SK-N-SH (cell line): ENCODE measurements at regions not wholly inside any gene's neighbourhood (a gene's known extent, or its start where the extent isn't known, plus 50 kb on each side); places are given as distances from the start of the nearest gene placed in this dataset.

Source experiments
- CTCF ChIP-seq: fragments of 200-600 bp; sonication (generic); IDR thresholded peaks from 2 replicates; pipeline ENCODE4 v1.6.1; 2017; ENCODE audit warnings: antibody characterized with exemption, mild to moderate bottlenecking, moderate library complexity
- EZH2phosphoT487 ChIP-seq: fragments of 200-600 bp; sonication (generic); IDR thresholded peaks from 2 replicates; pipeline ENCODE4 v1.6.1; 2017; ENCODE audit warnings: low read depth, mixed run types, mild to moderate bottlenecking, antibody characterized with exemption, moderate library complexity, borderline replicate concordance
- POLR2AphosphoS5 ChIP-seq: IDR thresholded peaks from 2 replicates; pipeline ENCODE4 v1.6.1; 2012; ENCODE audit warnings: low read depth, low read length
- RAD21 ChIP-seq: IDR thresholded peaks from 2 replicates; pipeline ENCODE4 v1.6.1; 2012; ENCODE audit warnings: mild to moderate bottlenecking, low read length
- RCOR1 ChIP-seq: fragments of 150-350 bp; IDR thresholded peaks from 2 replicates; pipeline ENCODE4 v1.6.1; 2017; ENCODE audit warnings: antibody characterized with exemption, low read length
- REST ChIP-seq: IDR thresholded peaks from 2 replicates; pipeline ENCODE4 v1.6.1; 2012; ENCODE audit warnings: mild to moderate bottlenecking, low read depth, low read length, moderate library complexity
- RFX5 ChIP-seq: IDR thresholded peaks from 2 replicates; pipeline ENCODE4 v1.6.1; 2012; ENCODE audit warnings: mild to moderate bottlenecking, improper control_type of control experiment, low read length
- TEAD4 ChIP-seq: IDR thresholded peaks from 2 replicates; pipeline ENCODE4 v1.4.0; 2012; ENCODE audit warnings: mild to moderate bottlenecking, borderline replicate concordance; ENCODE audit not compliant: insufficient read depth
- USF2 ChIP-seq: fragments of 150-350 bp; IDR thresholded peaks from 2 replicates; pipeline ENCODE4 v1.6.1; 2017; ENCODE audit warnings: antibody characterized with exemption, low read length, low read depth, borderline replicate concordance
- TF ChIP-seq, protein P1 (sequence below): IDR thresholded peaks from 2 replicates; pipeline ENCODE4 v1.4.0; 2012; ENCODE audit warnings: low read depth, borderline replicate concordance

DNA sequence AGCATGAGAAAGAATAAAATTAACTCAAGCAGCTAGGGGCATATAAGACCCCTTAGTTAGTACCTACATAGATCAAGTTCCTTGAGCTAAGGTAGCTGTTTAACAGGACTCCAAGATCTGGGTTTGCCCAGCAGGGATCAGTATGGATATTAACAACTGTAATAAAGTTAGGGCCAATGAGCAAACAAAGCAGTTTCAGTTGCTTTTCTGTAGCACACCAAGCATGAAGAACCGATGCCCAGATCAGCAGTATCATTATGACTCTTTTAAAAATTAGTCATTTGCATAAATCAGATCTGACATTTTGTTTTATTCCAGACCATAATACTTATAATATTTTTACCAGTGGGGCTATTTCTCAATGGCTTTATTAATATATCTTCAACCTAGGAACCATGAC is 80.9 kb downstream of the C4orf33 start:
- TF ChIP-seq EZH2phosphoT487 (no peak), RCOR1 (no peak), CTCF (no peak), POLR2AphosphoS5 (no peak), RFX5 (no peak), RAD21 (no peak), REST (no peak), TEAD4 (no peak), USF2 (no peak)
- TF ChIP-seq, protein P1, sequence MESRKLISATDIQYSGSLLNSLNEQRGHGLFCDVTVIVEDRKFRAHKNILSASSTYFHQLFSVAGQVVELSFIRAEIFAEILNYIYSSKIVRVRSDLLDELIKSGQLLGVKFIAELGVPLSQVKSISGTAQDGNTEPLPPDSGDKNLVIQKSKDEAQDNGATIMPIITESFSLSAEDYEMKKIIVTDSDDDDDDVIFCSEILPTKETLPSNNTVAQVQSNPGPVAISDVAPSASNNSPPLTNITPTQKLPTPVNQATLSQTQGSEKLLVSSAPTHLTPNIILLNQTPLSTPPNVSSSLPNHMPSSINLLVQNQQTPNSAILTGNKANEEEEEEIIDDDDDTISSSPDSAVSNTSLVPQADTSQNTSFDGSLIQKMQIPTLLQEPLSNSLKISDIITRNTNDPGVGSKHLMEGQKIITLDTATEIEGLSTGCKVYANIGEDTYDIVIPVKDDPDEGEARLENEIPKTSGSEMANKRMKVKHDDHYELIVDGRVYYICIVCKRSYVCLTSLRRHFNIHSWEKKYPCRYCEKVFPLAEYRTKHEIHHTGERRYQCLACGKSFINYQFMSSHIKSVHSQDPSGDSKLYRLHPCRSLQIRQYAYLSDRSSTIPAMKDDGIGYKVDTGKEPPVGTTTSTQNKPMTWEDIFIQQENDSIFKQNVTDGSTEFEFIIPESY: no peak
